ENCODE measurements at regions not wholly inside any gene's neighbourhood (a gene's known extent, or its start where the extent isn't known, plus 50 kb on each side); places are given as distances from the start of the nearest gene placed in this dataset.

DNA sequence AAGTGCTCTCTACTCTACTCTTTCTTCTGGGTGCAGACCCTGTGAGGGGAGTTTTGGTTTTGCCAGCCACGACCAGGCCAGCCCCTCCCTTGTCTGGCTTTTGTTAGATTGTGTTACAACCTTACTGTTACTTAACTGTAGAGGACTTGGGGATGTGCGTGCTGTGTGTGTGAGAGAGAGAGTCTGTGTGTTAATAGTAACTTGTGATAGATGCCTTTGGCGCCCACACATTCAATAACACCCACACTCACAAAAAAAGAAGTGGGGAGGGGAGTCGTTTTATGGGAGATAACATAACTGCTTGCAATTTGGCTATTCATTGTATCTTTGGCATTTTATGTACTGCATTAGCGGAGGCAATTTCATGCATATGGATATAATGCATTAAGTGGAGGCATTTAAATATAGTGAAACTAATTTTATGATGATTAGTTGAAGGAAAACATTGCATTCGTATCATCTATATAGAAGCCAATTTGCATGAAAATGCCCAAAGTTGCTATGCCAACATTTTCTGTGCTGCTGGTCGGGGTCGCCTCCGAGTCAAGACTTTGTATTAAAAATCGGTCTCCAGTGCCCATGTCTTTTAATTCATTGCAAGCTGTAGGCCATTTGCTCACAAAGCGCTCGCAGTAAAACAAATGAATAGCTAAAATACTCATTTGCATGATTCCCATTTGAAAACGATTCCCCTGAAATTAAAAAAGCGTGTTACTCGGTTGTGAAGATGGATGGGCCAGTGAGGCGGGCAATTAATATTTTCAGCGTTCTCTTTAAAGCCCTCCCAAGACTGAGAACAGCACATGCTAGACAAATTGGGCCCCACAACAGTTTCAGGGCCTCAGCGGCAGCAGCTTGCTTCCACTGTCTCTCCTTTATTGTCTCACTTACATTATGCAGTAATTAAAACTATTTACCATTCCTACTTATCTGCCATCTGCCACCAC lies 158.5 kb upstream of the SMAD3 start:
- no peak for DNase-seq

DNA sequence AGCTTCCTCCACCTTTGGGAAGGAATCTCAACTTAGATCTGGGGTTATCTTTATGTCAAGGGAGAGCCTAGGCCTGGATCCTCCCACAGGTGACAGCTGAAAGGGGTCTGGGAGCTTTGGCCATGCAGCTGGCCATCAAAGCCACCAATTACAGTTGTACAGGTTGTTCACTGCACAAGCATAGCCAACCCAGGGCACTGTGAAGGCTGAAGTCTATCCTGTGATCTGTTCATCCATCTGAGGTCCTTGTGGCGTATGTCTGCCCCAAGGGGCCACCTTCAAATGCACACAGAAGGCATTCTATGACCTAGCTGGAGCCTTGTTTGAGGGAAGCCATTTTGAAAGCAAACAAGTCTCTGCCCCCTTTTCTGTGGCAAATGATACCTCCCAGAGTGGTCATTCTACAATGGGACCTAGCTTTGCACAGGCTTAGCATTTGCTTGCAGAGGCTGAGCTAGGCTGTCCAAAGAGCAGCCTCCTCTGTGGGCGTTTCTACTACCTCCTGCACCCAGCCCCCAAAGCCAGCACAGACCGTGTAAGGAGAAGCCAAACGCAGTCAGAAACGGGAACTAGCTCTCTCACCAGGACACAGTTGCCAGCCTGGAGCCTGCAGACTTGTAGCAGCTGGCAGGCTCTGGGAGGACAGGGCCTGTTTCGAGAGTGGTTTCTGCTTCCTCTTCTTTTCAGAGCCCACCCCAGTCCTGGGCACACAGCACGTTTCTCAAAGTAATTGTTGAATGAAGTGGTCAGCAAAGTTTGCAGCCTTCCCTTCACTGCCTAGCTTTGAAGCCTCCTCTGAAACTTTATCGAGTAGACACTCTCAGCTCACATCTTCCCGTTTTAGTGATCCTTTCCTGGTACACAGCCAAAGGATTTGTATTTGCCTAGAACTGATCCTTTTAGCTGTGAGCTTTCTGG lies 157.3 kb upstream of the SMAD3 start:
- DNase-seq = peak; percentile 45

DNA sequence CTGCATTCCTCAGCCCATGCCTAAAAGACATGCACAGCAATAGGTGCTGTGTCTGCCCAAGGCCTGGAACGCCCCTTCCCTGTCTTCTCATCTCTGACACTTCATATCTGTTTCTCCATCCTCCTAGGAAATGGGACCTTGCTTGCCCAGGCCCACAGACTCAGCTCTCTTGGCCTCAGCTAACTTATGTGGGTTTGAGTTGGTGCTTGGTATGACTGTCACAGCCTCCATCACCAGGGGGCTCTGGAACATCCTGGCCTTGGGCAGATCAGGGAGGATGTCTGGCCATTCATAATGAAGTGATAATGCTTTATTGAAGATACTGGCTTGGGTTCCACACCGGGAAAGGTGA lies 156.7 kb upstream of the SMAD3 start:
- DNase-seq = no peak

DNA sequence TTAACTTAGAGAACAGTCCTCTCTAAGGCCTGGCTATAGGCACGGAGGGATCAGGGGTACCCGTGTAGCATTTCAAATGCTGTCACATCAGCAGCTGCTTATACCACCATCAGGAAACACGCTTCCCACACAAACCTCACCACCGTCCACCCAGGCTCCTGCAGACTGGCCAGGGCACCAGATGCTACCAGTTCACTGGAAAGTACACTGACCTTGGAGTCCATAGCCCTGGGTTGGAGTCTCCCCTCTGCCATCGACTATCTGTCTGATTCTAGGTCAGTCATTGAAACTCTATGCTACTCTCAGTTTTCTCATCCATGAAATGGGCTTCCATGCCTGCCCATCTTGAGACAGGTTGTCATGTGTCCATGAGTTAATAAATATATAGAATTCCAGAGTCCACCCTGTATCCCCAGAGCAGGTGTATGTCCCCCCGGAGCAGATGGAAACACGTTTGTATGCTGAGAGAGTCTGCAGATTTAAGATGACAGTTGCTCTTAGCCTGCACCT lies 156.0 kb upstream of the SMAD3 start:
- DNase-seq = no peak

DNA sequence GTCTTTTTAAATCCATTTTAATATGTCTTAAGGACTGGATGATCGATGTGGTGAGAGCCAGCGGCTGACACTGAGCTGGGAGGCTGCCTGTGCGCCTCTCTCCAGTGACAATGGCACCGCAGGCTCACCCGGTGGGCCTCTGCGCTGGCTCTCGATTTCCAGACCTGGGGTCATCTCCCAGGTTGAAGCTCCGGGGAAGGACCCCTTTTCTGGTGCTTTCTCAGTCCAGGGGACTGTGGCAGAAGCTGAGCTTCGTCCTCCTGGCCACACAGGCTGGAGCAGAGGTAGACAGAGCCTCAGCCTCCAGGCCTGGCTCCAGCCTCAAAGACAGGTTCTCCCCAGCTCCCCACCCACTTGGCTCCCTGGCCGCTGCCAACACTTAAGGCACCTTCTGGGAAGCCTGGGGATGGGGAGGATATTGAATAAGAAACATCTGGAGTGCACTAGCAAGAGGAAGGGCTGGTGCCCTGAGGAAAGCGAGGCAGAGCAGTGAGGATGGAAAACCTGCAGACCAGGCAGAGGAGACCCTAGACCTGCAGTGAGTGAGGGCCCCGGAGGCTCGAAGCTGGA lies 154.2 kb upstream of the SMAD3 start:
- DNase-seq = no peak

DNA sequence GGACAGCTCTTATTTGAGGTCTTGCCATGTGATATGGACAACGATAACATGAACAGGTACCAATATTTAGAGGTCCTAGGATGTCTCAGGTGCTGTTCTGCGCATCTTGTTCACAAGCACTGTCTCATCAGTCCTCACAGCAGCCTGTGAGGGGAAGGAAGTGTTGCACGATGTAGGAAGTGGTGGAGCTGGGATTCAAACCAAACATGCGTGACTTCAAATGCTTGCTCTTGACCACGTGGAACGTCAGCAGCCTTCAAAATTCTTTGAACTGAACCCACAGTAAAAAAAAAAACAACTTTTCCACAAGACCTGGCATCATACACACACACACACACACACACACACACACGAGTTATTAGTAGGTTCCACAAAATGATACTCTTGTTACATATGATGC lies 153.4 kb upstream of the SMAD3 start:
- DNase-seq = no peak

DNA sequence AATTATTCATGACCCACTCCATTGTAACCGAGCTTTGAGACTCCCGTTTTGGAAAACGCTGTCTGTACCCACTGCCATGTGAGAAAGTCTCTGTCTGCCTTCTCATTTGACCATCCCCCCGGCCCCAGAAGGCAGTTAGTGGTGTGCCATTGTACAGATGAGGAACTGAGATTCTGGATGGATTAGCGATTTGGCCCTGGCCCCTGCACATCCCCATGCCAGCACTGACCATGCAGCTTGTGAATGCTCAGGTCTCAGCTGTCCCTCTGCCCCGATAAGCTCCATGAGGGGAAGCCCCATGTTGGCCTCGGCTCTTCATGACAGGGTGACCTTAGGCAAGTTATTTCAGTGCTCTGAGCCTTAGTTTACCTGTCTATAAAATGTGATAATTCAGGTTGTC lies 153.0 kb upstream of the SMAD3 start:
- DNase-seq = no peak

DNA sequence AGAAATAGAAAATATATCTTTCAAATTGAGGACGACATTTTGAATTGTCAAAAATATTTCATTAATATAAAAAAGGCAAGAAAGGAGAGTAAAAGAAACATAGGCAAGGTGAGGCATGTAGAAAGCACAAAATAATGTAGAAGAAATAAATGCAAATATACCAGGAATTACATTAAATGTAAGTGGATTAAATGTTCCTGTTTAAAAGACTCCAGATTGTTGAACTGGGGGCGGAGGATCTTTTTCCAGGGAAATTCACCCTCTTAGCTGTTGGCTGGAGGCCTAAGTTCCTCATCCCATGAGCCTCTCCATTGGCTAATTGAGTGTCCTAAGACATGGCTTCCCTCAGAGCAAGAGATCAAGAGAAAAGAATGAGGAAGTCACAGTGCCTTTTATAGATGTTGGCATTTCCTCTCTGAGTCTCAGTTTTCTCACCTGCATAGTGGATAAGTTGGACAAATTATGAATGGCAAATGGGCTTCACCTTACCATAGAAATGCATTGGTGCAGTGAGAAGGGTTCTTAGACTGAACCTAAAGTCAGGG lies 147.4 kb upstream of the SMAD3 start:
- no peak for DNase-seq

DNA sequence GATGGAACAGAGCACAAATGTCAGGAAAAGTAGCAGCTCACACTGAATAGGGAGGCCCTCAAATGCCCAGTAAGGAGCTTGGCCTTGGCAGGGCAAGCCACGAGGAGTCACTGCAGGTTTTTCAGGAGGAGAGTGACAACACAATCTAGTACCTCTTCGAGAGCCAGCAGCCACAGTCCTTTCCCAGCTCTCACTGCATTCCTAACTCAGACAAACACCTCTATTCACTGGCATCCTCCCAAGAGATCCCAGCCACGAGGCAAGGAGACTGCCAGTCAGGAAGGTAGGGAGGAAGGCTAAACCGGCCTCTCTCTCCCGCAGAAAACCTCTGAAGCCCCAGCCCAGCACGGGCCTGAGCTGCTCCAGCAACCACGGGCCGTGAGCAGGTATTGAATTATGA lies 146.0 kb upstream of the SMAD3 start:
- peak; percentile 26 for DNase-seq

DNA sequence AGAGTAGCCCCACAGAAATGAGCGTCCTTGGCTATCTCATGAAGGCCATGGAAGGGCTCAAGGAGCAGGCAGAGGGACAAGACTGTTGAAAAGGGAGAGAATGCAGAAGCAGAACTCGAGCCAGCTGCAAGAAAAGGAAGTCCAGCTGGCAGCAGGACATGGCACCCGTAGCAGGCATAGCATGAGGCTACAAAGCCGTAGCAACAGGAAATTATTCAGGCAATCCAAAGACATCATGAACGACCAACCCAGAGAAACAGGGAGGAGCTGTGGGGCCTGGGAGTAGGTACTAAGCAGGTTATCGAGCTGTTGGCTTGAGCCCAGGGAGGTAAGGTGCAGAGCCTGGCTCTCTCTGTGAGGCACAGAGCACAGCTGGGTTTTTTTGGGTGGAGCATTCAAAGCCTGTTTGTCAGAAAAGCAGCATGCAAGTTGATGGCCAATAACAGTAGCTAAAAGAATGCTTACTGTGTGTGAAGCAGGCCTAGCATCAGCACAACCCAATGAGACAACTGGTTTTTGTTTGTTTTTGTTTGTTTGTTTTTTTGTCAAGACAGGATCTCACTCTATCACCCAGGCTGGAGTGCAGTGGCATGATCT lies 144.0 kb upstream of the SMAD3 start:
- no peak for DNase-seq

DNA sequence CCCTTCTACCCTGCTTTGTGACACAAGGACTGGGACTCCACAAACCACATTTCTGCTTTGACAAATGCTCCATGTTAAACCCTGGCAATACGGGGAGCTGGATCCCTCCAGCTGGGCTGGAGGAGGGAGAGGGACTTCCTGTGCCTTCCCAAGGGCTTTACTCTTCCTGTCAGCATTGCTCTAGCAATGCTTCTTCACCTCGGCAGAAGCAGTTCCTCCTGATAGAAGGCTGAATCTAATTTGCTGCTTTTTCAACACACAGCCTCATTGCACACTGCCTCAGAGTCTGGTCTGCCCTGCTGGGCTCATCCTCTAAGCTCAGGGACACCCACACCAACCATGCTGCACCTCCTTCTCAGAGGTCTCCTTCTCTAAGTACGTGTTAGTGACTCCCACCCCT lies 142.8 kb upstream of the SMAD3 start:
- DNase-seq = no peak

DNA sequence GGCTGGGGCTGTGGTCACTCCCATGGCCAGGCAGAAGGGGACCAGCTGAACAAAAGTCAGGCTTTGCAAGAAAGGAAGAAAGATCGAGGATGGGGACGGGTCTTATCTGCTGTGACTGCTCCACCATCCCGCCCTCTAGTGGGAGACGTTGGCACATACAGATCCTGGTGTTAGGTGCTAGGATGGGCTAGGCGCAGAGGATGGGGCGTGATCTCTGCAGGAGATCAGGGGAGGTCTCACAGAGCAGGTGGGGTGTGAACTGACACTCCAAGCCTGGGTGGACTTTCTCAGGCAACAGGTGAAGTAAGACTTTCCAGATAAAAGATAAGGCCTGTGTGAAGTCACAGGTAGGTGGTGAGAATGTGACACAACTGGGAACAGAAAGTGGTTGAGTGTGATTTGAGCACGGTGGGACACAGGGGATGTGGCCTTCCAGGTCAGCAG lies 141.9 kb upstream of the SMAD3 start:
- DNase-seq = no peak

DNA sequence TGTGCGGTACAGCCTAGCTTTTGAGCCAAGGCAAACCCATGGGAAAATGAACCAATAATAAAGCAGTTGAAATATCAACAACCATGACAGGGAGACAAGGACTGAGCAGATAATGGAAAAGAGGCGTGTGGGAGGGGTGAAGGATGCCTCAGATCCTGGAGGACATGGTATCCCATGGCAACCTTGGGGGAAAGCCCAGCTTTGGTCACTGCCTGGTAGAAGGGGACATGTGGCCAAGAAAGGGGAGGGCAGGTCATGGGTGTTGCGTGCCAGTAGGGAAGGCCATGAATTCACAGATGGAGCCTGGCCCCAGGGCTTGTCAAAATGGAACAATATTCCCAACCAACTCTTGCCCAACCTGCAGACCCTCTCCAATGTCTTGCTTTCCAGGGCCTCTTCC lies 140.5 kb upstream of the SMAD3 start:
- DNase-seq = no peak

DNA sequence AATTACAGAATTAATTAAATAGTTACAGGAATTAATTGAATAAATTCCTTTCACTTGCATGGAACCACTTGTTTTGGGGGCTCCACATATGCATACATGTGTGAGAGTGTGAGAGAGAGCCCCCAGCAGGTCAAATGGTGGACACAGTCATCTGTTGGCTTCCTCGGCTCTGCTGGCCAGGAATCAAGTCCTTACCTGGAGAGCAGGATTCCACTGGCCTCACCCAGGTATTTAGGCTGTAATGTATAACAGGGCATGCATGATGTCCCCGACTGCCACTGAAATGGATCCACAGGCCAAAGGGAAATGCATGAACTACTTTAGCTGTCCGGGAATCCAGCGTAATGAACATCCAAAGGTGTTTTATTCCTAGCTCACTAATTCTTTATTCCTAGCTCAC lies 139.7 kb upstream of the SMAD3 start:
- DNase-seq = no peak

DNA sequence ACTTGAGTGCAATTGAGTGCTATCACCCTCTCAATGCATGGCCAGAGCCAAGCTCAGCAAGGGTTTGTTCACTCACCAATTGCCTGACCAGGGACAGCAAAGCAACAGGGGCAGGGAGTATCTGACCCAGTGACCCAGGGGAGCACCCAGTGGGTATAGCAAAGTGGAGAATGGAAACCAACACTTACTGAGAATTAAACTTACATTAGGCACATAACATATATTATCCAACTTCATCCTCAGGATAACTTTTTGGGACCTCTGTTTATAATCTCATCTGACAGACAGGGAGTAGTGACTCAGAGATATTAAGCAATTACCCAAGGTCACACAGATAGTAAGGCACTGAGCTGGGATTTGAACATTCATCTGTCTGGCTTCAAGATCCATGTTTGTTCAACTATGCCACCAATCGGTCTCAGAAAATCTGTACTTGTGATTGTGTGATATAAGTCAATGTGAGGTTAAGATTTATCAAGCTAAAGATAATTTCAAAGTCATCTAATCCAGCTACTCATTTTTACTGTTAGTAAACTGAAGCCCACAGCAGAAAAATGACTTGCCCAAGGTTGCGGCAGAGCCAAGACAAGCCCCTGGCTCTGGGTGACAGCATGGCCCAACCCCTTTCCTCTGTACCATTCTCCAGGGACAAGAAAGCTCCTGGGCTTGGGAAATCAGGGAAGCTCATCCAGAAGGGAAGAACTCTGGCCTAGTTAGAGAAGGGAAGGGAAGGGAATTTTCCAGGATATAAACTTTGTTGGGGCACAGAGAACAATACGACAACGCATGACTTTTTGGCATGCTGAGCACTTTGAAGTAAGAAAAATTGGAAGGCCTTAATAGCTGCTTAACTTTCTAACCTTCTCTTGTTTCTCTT lies 138.0 kb upstream of the SMAD3 start:
- no peak for DNase-seq

DNA sequence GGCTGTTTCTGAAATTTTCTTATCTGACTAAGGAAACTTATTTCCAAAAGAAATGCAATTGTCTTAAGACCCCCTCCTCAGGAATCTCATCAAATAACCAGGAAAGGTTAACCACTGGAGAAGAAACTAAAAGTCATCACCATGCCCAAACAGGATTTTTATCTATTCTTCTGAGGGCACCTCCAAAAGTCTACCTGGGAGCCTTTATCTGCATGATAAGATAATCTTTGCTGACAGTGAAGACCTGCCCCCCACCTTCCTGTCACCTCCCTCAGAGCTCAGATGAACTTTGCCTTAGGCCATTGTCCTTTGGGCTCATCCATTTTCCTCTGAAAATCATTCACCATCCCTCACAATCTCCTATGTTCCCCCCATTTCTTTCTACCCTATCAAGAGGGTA lies 137.3 kb upstream of the SMAD3 start:
- no peak for DNase-seq

DNA sequence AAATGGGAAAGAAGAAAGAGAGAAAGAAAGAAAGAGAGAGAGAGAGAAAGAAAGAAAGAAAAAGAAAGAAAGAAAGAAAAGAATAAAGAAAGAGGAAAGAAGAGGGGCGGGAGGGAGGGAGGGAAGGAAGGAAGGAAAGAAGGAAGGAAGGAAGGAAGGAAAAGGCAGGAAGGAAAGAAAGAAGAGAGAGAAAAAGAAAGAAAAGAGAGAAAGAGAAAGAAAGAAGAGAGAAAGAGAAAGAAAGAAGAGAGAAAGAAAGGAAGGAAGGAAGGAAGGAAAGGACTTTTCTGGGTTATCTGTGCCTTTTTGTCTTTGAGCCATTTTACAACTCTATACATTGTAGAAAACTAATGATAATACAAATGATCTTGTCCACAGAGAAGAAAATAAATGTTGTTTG lies 136.6 kb upstream of the SMAD3 start:
- DNase-seq = no peak

DNA sequence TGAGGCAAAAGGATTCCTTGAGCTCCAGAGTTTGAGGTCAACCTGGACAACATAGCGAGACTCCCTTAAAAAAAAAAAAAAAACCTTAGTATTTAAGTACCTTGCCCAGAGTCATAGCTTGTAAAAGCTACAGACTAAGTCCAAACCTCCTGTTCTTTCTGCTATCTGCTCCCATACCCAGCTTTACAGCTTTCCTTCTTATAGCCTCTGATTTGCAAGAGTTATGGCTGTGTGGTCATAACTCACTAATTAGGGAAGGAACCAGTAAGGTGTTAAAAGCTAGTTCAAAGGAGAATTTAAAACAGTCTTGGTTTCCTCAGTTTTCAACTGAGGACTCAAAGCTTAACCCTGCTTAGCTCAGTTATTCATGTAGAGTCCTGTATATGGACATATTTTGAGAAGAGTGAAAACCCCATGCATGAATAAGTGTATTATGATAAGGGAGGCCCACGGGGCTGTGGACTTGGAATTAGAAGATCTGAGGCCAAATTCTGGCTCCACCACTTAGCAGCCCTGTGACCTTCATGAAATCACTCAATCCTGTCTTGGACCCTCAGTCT lies 135.5 kb upstream of the SMAD3 start:
- no peak for DNase-seq

DNA sequence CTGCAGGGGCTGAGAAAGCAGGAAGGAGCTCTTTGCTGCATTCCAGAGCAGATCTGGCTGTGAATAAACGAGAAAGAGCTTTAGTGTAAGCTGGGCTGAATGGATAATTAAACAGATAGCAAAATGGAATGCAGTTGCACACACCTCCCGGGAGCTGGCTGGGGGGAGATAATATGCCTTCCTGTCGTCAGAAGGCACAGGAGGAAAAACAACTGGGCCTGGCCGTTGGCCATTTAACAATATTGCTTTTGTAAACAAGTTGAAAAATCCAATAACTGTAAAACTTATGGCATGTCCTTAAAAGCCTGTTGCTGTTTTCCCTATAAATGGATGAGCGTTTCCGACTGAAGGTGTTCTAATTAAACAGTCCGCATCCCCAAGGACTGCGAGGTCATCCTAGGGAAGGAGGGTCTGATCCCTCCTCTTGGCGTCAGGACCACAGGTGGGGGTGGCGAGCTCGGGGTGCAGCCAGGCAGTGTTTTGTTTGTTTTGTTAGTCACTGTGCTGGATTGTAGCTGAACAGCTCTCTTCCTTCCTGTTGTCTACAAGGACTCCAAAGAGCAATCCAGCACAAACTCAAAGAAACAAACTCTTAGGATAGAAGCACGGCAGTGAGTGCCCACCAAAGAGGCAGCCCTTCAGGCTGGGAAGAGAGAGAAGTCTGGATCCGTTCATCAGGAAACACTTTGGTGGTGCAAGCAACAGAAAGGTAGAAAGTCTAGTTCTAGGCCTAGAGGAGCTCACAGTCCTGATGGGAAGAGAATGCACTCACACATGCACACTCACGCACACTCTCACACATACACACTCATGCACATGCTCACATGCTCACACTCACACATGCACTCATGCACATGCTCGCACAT lies 133.4 kb upstream of the SMAD3 start:
- DNase-seq = peak; percentile 42

DNA sequence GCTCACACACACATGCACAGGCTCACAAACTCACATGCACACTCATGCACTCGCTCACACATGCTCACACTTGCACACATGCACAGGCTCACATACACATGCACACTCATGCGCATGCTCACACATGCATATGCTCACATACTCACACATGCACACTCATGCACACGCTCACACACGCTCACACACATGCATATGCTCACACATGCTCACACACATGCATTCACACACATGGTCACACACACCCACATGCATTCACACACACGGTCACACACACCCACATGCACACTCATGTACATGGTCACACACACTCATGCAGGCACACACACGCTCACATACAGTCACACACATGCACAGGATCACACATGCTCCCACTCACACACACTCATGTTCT lies 132.8 kb upstream of the SMAD3 start:
- no peak for DNase-seq

Measured in fibroblast of upper back skin (primary cell).